CD4-positive, alpha-beta T cell (primary cell): ENCODE measurements at regions not wholly inside any gene's neighbourhood (a gene's known extent, or its start where the extent isn't known, plus 50 kb on each side); places are given as distances from the start of the nearest gene placed in this dataset.

Source experiments
- ATAC-seq: fragments of 200-7000 bp; cut with Tn5 transposase; one replicate; pipeline ENCODE4 v1.10.0; 2022; ENCODE audit warnings: mild to moderate bottlenecking; ENCODE audit not compliant: poor library complexity
- CTCF ChIA-PET: fragments of 350-600 bp; sonication (Branson Sonifier 250); formaldehyde crosslinking; loops from one replicate; lab custom pipeline; 2021; ENCODE audit warnings: antibody characterized with exemption, inconsistent platforms; lab: Charles Lee
- POLR2A ChIA-PET: fragments of 350-600 bp; sonication (Branson Sonifier 250); formaldehyde crosslinking; loops from one replicate; lab custom pipeline; 2021; ENCODE audit warnings: antibody characterized with exemption, inconsistent platforms; lab: Charles Lee
- DNase-seq, 14 experiments: peaks; one replicate each; pipeline ENCODE4 v3.0.0-alpha.2; 2013 to 2020; ENCODE audit warnings: mixed read lengths in 2 of 14
- H3K27ac ChIP-seq, 2 donors: one replicate each; pipeline versions ENCODE4 v1.5.1 to v1.7.0; 2013; ENCODE audit warnings: low read length in 2 of 2, low read depth in 1 of 2, mild to moderate bottlenecking in 1 of 2
- H3K27me3 ChIP-seq, 2 experiments: 1 replicate in 1 of 2; 2 replicates in 1 of 2; pipeline versions ENCODE4 v1.6.1 to v1.7.0; 2013; ENCODE audit warnings: low read length in 2 of 2, control low read depth in 1 of 2, mild to moderate bottlenecking in 1 of 2, moderate library complexity in 1 of 2; ENCODE audit not compliant: insufficient read depth in 2 of 2, control insufficient read depth in 1 of 2
- H3K36me3 ChIP-seq: one replicate; pipeline ENCODE4 v1.6.1; 2013; ENCODE audit warnings: low read length, control low read depth; ENCODE audit not compliant: insufficient read depth
- H3K4me1 ChIP-seq: one replicate; pipeline ENCODE4 v1.6.1; 2013; ENCODE audit warnings: low read length, control low read depth; ENCODE audit not compliant: insufficient read depth
- H3K4me3 ChIP-seq: one replicate; pipeline ENCODE4 v1.5.1; 2013; ENCODE audit warnings: mild to moderate bottlenecking, low read length, moderate library complexity
- H3K9me3 ChIP-seq, 2 experiments: 1 replicate in 1 of 2; 2 replicates in 1 of 2; pipeline versions ENCODE4 v1.6.1 to v1.7.0; 2013; ENCODE audit warnings: low read length in 2 of 2, mild to moderate bottlenecking in 2 of 2, control low read depth in 1 of 2, moderate library complexity in 1 of 2; ENCODE audit not compliant: control insufficient read depth in 1 of 2, insufficient read depth in 1 of 2
- H3K27ac Mint-ChIP-seq: one replicate; pipeline ENCODE4 v1.8.0; 2020; ENCODE audit warnings: mixed read lengths
- H3K27me3 Mint-ChIP-seq: one replicate; pipeline ENCODE4 v1.8.0; 2021; ENCODE audit warnings: mixed read lengths
- H3K36me3 Mint-ChIP-seq: one replicate; pipeline ENCODE4 v1.8.0; 2021; ENCODE audit warnings: low read depth, mixed read lengths
- H3K4me1 Mint-ChIP-seq: one replicate; pipeline ENCODE4 v1.8.0; 2021; ENCODE audit warnings: low read depth, mixed read lengths
- H3K4me3 Mint-ChIP-seq: one replicate; pipeline ENCODE4 v1.8.0; 2020; ENCODE audit warnings: mild to moderate bottlenecking, mixed read lengths
- H3K9me3 Mint-ChIP-seq: one replicate; pipeline ENCODE4 v1.8.0; 2020; ENCODE audit warnings: mixed read lengths
- CTCF ChIP-seq: fragments of 200-600 bp; IDR thresholded peaks from one replicate; pipeline ENCODE4 v1.8.0; 2022; ENCODE audit warnings: antibody characterized with exemption, mild to moderate bottlenecking
- intact Hi-C, 2 experiments: fragments of 100-400 bp; cut with DNase I in 1 of 2; cut with micrococcal nuclease in 1 of 2; formaldehyde crosslinking; loops; one replicate each; pipeline versions ENCODE4 v1.15.1 to v1.9.0; 2023 to 2025; cut with DNase I, micrococcal nuclease

- no peaks in the 10 kb centered on the region for H3K27me3 ChIP-seq
- Mint-ChIP-seq H3K4me3 (no peak overlapping the region), H3K27me3 (peaks cover 4% of the 10 kb centered on the region), H3K27ac (no peak overlapping the region), H3K36me3 (no peaks in the 10 kb centered on the region), H3K4me1 (no peaks in the 10 kb centered on the region), H3K9me3 (no peaks in the 10 kb centered on the region)
- CTCF ChIA-PET: no interaction called here
- no peaks in the 10 kb centered on the region for H3K36me3 ChIP-seq
- H3K9me3 ChIP-seq: peaks cover 0 to 3% of the 10 kb centered on the region in 2 experiments
- no peak for DNase-seq
- H3K4me1 ChIP-seq: no peaks in the 10 kb centered on the region
- no peak overlapping the region for H3K27ac ChIP-seq
- TF ChIP-seq CTCF: no peak
- intact Hi-C loops: no loop called here
- POLR2A ChIA-PET: no interaction called here
- no peak for ATAC-seq
- no peak overlapping the region for H3K4me3 ChIP-seq
Measured at GRCh38 chr11:130715085-130715876, 201.0 kb downstream of the SNX19 start.

GRCh38 chr11:130715877-130716220 is 200.4 kb downstream of the SNX19 start:
- H3K27ac ChIP-seq: no peak overlapping the region
- H3K9me3 ChIP-seq: peaks cover 0 to 6% of the 10 kb centered on the region in 2 experiments
- CTCF ChIA-PET: no interaction called here
- no peak for ATAC-seq
- H3K9me3 Mint-ChIP-seq: no peaks in the 10 kb centered on the region
- peaks cover 4% of the 10 kb centered on the region for H3K27me3 Mint-ChIP-seq
- POLR2A ChIA-PET: no interaction called here
- intact Hi-C loops: no loop called here
- no peak overlapping the region for H3K4me3 ChIP-seq
- H3K4me1 Mint-ChIP-seq: no peaks in the 10 kb centered on the region
- H3K36me3 Mint-ChIP-seq: no peaks in the 10 kb centered on the region
- no peak for DNase-seq
- H3K27me3 ChIP-seq: no peaks in the 10 kb centered on the region
- no peaks in the 10 kb centered on the region for H3K36me3 ChIP-seq
- no peak for TF ChIP-seq CTCF
- no peaks in the 10 kb centered on the region for H3K4me1 ChIP-seq
- no peak overlapping the region for H3K4me3 Mint-ChIP-seq
- H3K27ac Mint-ChIP-seq: no peak overlapping the region

- Histone ChIP-seq H3K36me3 (no peaks in the 10 kb centered on the region), H3K9me3 (peaks cover 0 to 6% of the 10 kb centered on the region in 2 experiments), H3K27me3 (peaks cover 0 to 1% of the 10 kb centered on the region in 2 experiments), H3K4me3 (no peak overlapping the region), H3K27ac (no peak overlapping the region), H3K4me1 (no peaks in the 10 kb centered on the region)
- DNase-seq (no peak), ATAC-seq (no peak)
- CTCF ChIA-PET: no interaction called here
- Mint-ChIP-seq H3K4me3 (no peak overlapping the region), H3K27ac (no peak overlapping the region), H3K9me3 (no peaks in the 10 kb centered on the region), H3K4me1 (no peaks in the 10 kb centered on the region), H3K27me3 (peaks cover 4% of the 10 kb centered on the region), H3K36me3 (no peaks in the 10 kb centered on the region)
- POLR2A ChIA-PET: no interaction called here
- intact Hi-C loops: no loop called here
- no peak for TF ChIP-seq CTCF
Measured at GRCh38 chr11:130718120-130718519, 198.2 kb downstream of the SNX19 start.
